ENCODE measurements at regions not wholly inside any gene's neighbourhood (a gene's known extent, or its start where the extent isn't known, plus 50 kb on each side); places are given as distances from the start of the nearest gene placed in this dataset.
"Not testable (repeated sequence)": the region's sequence is repeated elsewhere in the genome, so short reads cannot be mapped to it uniquely, and the experiment has no call there.

DNA sequence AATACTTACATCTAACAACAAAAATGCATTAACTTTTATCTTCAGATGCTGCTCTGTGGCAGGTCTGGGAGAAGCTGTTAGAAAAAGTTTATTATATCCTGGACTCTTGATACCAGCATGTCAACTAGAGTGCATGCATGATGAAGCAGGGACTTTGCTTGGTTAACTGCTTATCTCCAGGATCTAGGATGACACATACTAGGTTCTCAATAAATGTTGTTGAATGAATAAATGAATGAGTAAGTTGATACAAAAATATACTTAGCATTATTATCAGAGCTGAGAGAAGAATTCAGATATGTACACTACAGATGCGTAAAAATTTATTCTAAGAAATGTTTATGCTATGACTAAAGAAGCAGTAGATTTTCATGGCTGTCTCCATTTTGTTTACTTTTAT, 304.3 kb downstream of the LTN1 start:
- no peak overlapping the region for H3K4me2 ChIP-seq (ENCODE audit: insufficient read depth, low read length)
- no peaks in the 10 kb centered on the region for H3K9me3 ChIP-seq (ENCODE audit: insufficient read depth, low read length, severe bottlenecking)
- H4K20me1 ChIP-seq (ENCODE audit: insufficient read depth, low read length) = no peaks in the 10 kb centered on the region
- no peak for TF ChIP-seq EZH2 (IDR thresholded peaks at IDR 0.05; ENCODE audit: borderline replicate concordance, low read depth, low read length, severe bottlenecking)
- TF ChIP-seq, protein P1, sequence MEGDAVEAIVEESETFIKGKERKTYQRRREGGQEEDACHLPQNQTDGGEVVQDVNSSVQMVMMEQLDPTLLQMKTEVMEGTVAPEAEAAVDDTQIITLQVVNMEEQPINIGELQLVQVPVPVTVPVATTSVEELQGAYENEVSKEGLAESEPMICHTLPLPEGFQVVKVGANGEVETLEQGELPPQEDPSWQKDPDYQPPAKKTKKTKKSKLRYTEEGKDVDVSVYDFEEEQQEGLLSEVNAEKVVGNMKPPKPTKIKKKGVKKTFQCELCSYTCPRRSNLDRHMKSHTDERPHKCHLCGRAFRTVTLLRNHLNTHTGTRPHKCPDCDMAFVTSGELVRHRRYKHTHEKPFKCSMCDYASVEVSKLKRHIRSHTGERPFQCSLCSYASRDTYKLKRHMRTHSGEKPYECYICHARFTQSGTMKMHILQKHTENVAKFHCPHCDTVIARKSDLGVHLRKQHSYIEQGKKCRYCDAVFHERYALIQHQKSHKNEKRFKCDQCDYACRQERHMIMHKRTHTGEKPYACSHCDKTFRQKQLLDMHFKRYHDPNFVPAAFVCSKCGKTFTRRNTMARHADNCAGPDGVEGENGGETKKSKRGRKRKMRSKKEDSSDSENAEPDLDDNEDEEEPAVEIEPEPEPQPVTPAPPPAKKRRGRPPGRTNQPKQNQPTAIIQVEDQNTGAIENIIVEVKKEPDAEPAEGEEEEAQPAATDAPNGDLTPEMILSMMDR (IDR thresholded peaks at IDR 0.05; ENCODE audit: borderline replicate concordance, extremely low read depth, low read length, poor library complexity, severe bottlenecking) = no peak
- no peaks in the 10 kb centered on the region for H3K4me1 ChIP-seq (ENCODE audit: insufficient read depth, low read length)
- H2AFZ ChIP-seq (ENCODE audit: low read depth, low read length) = no peak overlapping the region
- no peak for ATAC-seq (ENCODE audit: insufficient read depth, low read depth)
- H3K36me3 ChIP-seq (ENCODE audit: insufficient read depth, low read length) = no peaks in the 10 kb centered on the region
- no peak overlapping the region for H3K9ac ChIP-seq (ENCODE audit: low read depth, low read length)
- no peak overlapping the region for H3K4me3 ChIP-seq (ENCODE audit: low read depth in 1 of 2, low read length in 2 of 2)
- no peaks in the 10 kb centered on the region for H3K27me3 ChIP-seq (ENCODE audit: insufficient read depth, low read length, poor library complexity)
- H3K27ac ChIP-seq (ENCODE audit: low read length) = no peak overlapping the region
- DNase-seq = no peak
- no peaks in the 10 kb centered on the region for H3K79me2 ChIP-seq (ENCODE audit: insufficient read depth, low read length)

DNA sequence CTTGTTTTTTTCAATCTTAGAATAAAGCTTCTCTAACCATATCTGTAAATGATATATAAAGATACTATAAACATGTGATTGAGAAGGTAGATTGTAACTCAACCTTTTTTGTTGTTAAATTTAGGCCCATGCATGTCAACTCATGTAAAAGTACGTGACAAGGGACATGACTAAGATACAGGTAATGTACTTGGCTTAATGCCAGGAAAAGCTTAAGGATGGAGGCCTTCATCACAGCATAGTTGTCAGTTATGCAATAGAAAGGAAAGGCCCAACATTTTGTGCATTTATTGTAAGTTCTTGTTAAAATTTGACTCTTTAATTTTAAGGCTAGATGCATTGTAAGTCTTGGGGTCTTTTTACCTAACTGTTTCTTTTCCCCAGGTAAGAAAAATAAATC, 305.1 kb downstream of the LTN1 start:
- Histone ChIP-seq H3K36me3 (ENCODE audit: insufficient read depth, low read length) (no peaks in the 10 kb centered on the region), H3K9me3 (ENCODE audit: insufficient read depth, low read length, severe bottlenecking) (no peaks in the 10 kb centered on the region), H3K79me2 (ENCODE audit: insufficient read depth, low read length) (no peaks in the 10 kb centered on the region), H3K27me3 (ENCODE audit: insufficient read depth, low read length, poor library complexity) (no peaks in the 10 kb centered on the region), H3K4me2 (ENCODE audit: insufficient read depth, low read length) (no peak overlapping the region), H3K4me3 (ENCODE audit: low read depth in 1 of 2, low read length in 2 of 2) (no peak overlapping the region), H4K20me1 (ENCODE audit: insufficient read depth, low read length) (no peaks in the 10 kb centered on the region), H3K4me1 (ENCODE audit: insufficient read depth, low read length) (no peaks in the 10 kb centered on the region), H3K27ac (ENCODE audit: low read length) (no peak overlapping the region), H3K9ac (ENCODE audit: low read depth, low read length) (no peak overlapping the region), H2AFZ (ENCODE audit: low read depth, low read length) (no peak overlapping the region)
- DNase-seq (no peak), ATAC-seq (ENCODE audit: insufficient read depth, low read depth) (no peak)
- TF ChIP-seq, protein P1 (IDR thresholded peaks at IDR 0.05; ENCODE audit: borderline replicate concordance, extremely low read depth, low read length, poor library complexity, severe bottlenecking) = no peak
- no peak for TF ChIP-seq EZH2 (IDR thresholded peaks at IDR 0.05; ENCODE audit: borderline replicate concordance, low read depth, low read length, severe bottlenecking)

DNA sequence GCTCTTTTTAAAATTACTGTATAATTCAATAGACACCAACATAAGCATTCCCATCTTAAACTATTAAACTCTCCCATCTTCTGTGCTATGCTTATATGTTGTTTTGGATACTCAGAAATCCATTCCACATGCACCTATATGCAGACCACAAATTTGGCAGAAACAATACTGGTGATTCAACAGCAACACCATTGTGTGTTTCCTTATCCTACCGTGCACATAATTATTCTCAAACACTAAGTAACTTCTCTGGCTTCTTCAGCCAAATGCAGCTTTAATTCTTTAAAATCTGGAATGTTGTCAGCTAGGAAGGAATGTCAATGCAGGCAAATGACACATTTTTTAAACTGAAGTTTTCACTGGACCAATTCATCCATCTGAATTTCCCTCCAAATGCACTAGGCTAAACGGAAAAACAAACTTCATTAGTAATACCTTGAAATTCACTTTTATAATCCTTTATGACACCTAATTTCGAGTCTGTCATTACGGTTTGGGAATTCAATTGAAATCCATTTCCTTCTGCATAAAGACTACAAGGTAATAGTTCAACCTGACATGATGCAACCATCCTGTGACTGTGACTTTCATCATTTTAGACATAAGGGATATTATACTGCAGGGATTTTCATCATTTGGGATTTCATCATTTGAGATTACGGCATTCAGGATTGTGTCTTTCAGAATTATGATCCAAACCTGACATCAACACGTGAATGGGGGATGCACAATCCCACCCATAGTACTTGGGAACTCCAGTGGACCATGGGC, 308.5 kb downstream of the LTN1 start:
- H3K27ac ChIP-seq (ENCODE audit: low read length) = no peak overlapping the region
- H3K79me2 ChIP-seq (ENCODE audit: insufficient read depth, low read length) = no peaks in the 10 kb centered on the region
- no peak for DNase-seq
- no peak for ATAC-seq (ENCODE audit: insufficient read depth, low read depth)
- no peaks in the 10 kb centered on the region for H3K9me3 ChIP-seq (ENCODE audit: insufficient read depth, low read length, severe bottlenecking)
- TF ChIP-seq EZH2 (IDR thresholded peaks at IDR 0.05; ENCODE audit: borderline replicate concordance, low read depth, low read length, severe bottlenecking) = no peak
- TF ChIP-seq, protein P1 (IDR thresholded peaks at IDR 0.05; ENCODE audit: borderline replicate concordance, extremely low read depth, low read length, poor library complexity, severe bottlenecking) = no peak
- H3K4me3 ChIP-seq (ENCODE audit: low read depth in 1 of 2, low read length in 2 of 2) = no peak overlapping the region
- H3K4me2 ChIP-seq (ENCODE audit: insufficient read depth, low read length) = no peak overlapping the region
- no peaks in the 10 kb centered on the region for H3K27me3 ChIP-seq (ENCODE audit: insufficient read depth, low read length, poor library complexity)
- no peaks in the 10 kb centered on the region for H3K36me3 ChIP-seq (ENCODE audit: insufficient read depth, low read length)
- H3K4me1 ChIP-seq (ENCODE audit: insufficient read depth, low read length) = no peaks in the 10 kb centered on the region
- H2AFZ ChIP-seq (ENCODE audit: low read depth, low read length) = no peak overlapping the region
- no peak overlapping the region for H3K9ac ChIP-seq (ENCODE audit: low read depth, low read length)
- no peaks in the 10 kb centered on the region for H4K20me1 ChIP-seq (ENCODE audit: insufficient read depth, low read length)

DNA sequence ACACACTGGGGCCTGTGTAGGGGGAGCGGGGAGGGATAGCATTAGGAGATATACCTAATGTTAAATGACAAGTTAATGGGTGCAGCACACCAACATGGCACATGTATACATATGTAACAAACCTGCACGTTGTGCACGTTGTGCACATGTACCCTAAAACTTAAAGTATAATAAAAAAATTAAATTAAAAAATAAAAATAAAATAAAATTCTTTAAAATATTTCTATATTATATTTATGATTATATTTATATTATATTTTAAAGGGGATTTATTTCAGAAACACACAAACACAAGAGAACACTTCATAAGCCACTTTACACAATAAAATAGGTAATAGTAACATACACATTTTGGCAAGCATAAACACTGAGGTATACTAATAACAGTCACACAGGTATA, 309.8 kb downstream of the LTN1 start:
- not testable (repeated sequence) for H2AFZ ChIP-seq (ENCODE audit: low read depth, low read length); H3K4me2 ChIP-seq (ENCODE audit: insufficient read depth, low read length); H3K4me1 ChIP-seq (ENCODE audit: insufficient read depth, low read length); ATAC-seq (ENCODE audit: insufficient read depth, low read depth); H3K9ac ChIP-seq (ENCODE audit: low read depth, low read length); H3K36me3 ChIP-seq (ENCODE audit: insufficient read depth, low read length); H3K79me2 ChIP-seq (ENCODE audit: insufficient read depth, low read length); H3K27ac ChIP-seq (ENCODE audit: low read length); H3K27me3 ChIP-seq (ENCODE audit: insufficient read depth, low read length, poor library complexity); H3K9me3 ChIP-seq (ENCODE audit: insufficient read depth, low read length, severe bottlenecking); DNase-seq; H4K20me1 ChIP-seq (ENCODE audit: insufficient read depth, low read length); H3K4me3 ChIP-seq (ENCODE audit: low read depth in 1 of 2, low read length in 2 of 2)

DNA sequence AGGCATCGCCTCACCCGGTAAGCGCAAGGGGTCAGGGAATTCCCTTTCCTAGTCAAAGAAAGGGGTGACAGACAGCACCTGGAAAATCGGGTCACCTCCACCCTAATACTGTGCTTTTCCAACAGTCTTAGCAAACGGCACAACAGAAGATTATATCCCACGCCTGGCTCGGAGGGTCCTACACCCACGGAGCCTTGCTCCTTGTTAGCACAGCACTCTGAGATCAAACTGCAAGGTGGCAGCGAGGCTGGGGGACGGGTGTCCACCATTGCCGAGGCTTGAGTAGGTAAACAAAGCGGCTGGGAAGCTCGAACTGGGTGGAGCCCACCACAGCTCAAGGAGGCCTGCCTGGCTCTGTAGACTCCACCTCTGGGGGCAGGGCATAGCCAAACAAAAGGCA, 315.6 kb downstream of the LTN1 start:
- not testable (repeated sequence) for H2AFZ ChIP-seq (ENCODE audit: low read depth, low read length); ATAC-seq (ENCODE audit: insufficient read depth, low read depth); H3K36me3 ChIP-seq (ENCODE audit: insufficient read depth, low read length); H3K9me3 ChIP-seq (ENCODE audit: insufficient read depth, low read length, severe bottlenecking); H3K4me3 ChIP-seq (ENCODE audit: low read depth in 1 of 2, low read length in 2 of 2); H3K27ac ChIP-seq (ENCODE audit: low read length); H3K4me2 ChIP-seq (ENCODE audit: insufficient read depth, low read length); H3K4me1 ChIP-seq (ENCODE audit: insufficient read depth, low read length); H3K27me3 ChIP-seq (ENCODE audit: insufficient read depth, low read length, poor library complexity); H4K20me1 ChIP-seq (ENCODE audit: insufficient read depth, low read length); H3K9ac ChIP-seq (ENCODE audit: low read depth, low read length); DNase-seq; H3K79me2 ChIP-seq (ENCODE audit: insufficient read depth, low read length)
